ENCODE measurements at regions not wholly inside any gene's neighbourhood (a gene's known extent, or its start where the extent isn't known, plus 50 kb on each side); places are given as distances from the start of the nearest gene placed in this dataset.

GRCh38 chr6:19261642-19262041 is 575.5 kb upstream of the ID4 start:
- H4K20me1 ChIP-seq (replicated peaks in 1 of 2; ENCODE audit: control insufficient read depth in 1 of 2, insufficient read depth in 2 of 2, low read length in 2 of 2): no peaks in the 10 kb centered on the region
- no peaks in the 10 kb centered on the region for H3K79me1 ChIP-seq (ENCODE audit: low read depth, low read length)
- H2BK12ac ChIP-seq (ENCODE audit: low read depth, low read length): no peak overlapping the region
- H3K4me1 ChIP-seq (replicated peaks in 1 of 4; ENCODE audit: control insufficient read depth in 3 of 4, insufficient read depth in 4 of 4, low read length in 3 of 4): no peaks in the 10 kb centered on the region
- H4K91ac ChIP-seq (replicated peaks; ENCODE audit: insufficient read length, low read length): no peak overlapping the region
- H4K5ac ChIP-seq (ENCODE audit: insufficient read length, low read depth, low read length): no peak overlapping the region
- no peaks in the 10 kb centered on the region for H3K36me3 ChIP-seq (ENCODE audit: control insufficient read depth in 2 of 4, insufficient read depth in 4 of 4, low read length in 3 of 4)
- no peak overlapping the region for H2BK15ac ChIP-seq (ENCODE audit: low read length)
- no peak overlapping the region for H3K4me2 ChIP-seq (ENCODE audit: insufficient read depth in 1 of 2, low read depth in 2 of 2, low read length in 2 of 2)
- no peak overlapping the region for H3K4me3 ChIP-seq (ENCODE audit: extremely low read depth in 1 of 4, insufficient read depth in 2 of 4, low read depth in 3 of 4, low read length in 4 of 4)
- no peaks in the 10 kb centered on the region for H3K9me3 ChIP-seq (ENCODE audit: insufficient read depth in 2 of 2, low read depth in 1 of 2, low read length in 1 of 2)
- H2BK20ac ChIP-seq (ENCODE audit: low read length): no peak overlapping the region
- no peak overlapping the region for H3K23ac ChIP-seq (ENCODE audit: insufficient read length)
- no peaks in the 10 kb centered on the region for H3K79me2 ChIP-seq (ENCODE audit: control insufficient read depth in 1 of 2, insufficient read depth in 2 of 2, low read length in 2 of 2)
- H4K8ac ChIP-seq (ENCODE audit: extremely low read depth, insufficient read depth, low read length): no peak overlapping the region
- no peak overlapping the region for H3K9ac ChIP-seq (replicated peaks in 1 of 4; ENCODE audit: extremely low read depth in 1 of 4, low read depth in 3 of 4, low read length in 3 of 4)
- no peak for FAIRE-seq
- H3K27ac ChIP-seq (ENCODE audit: low read depth, low read length): no peak overlapping the region
- no peak overlapping the region for H2AFZ ChIP-seq (ENCODE audit: low read length)
- H3K56ac ChIP-seq (replicated peaks; ENCODE audit: insufficient read length, low read depth, low read length): no peak overlapping the region
- H3K27me3 ChIP-seq (replicated peaks in 1 of 4; ENCODE audit: control insufficient read depth in 3 of 4, extremely low read depth in 1 of 4, insufficient read depth in 3 of 4, low read length in 3 of 4): peaks cover 0 to 1% (median 0%) of the 10 kb centered on the region in 4 experiments; a peak in 1 of 7 replicates
- 86% methylated on average over 1 of the region's 1 CpG; no CpG with 5 or more reads in 1 of the 2 experiments for WGBS, 2 experiments (ENCODE audit: extremely low coverage in 1 of 2, insufficient coverage in 1 of 2, insufficient read length in 1 of 2, insufficient replicate concordance in 2 of 2, low coverage in 1 of 2, low lambda C conversion rate in 2 of 2, missing lambda C conversion rate in 1 of 2)
- H3K23me2 ChIP-seq (ENCODE audit: low read depth, low read length): no peaks in the 10 kb centered on the region
- DNase-seq (ENCODE audit: low read depth in 1 of 2, low spot score in 2 of 2): no peak
- H2AK5ac ChIP-seq (ENCODE audit: low read depth, low read length): no peak overlapping the region
- no peak overlapping the region for H3K4ac ChIP-seq (replicated peaks; ENCODE audit: insufficient read length, low read depth, low read length)
- H3K18ac ChIP-seq (ENCODE audit: extremely low read depth, low read length): no peak overlapping the region
- ChIA-PET POLR2A (ENCODE audit: partially characterized antibody) (no interaction called here), CTCF (ENCODE audit: partially characterized antibody) (no interaction called here)
- no peak overlapping the region for H3K14ac ChIP-seq (ENCODE audit: insufficient read length)
- H2BK5ac ChIP-seq (ENCODE audit: low read depth, low read length): no peak overlapping the region
- no peak overlapping the region for H2BK120ac ChIP-seq (replicated peaks; ENCODE audit: low read depth, low read length)
- no peak for TF ChIP-seq CHD1 (IDR thresholded peaks at IDR 0.05; ENCODE audit: low read depth, low read length)
- TF ChIP-seq TCF12 (IDR thresholded peaks at IDR 0.05; ENCODE audit: low read depth, low read length): no peak
- TF ChIP-seq KDM4A (IDR thresholded peaks at IDR 0.05; ENCODE audit: low read depth, low read length, severe bottlenecking): no peak
- no peak for TF ChIP-seq RAD21 (IDR thresholded peaks at IDR 0.05 in 1 of 2, conservative IDR thresholded peaks at IDR 0.05 in 1 of 2; ENCODE audit: low read depth in 2 of 2, low read length in 2 of 2)
- TF ChIP-seq CBX5 (IDR thresholded peaks at IDR 0.05; ENCODE audit: low read depth, low read length): no peak
- TF ChIP-seq POU5F1 (IDR thresholded peaks at IDR 0.05; ENCODE audit: low read depth, low read length): no peak
- no peak for TF ChIP-seq SIRT6 (IDR thresholded peaks at IDR 0.05; ENCODE audit: low read length)
- no peak for TF ChIP-seq CREB1 (IDR thresholded peaks at IDR 0.05)
- no peak for TF ChIP-seq EP300 (IDR thresholded peaks at IDR 0.05; ENCODE audit: borderline replicate concordance in 1 of 2, low read depth in 2 of 2, low read length in 2 of 2)
- TF ChIP-seq SIN3A (conservative IDR thresholded peaks at IDR 0.05 in 1 of 2, IDR thresholded peaks at IDR 0.05 in 1 of 2; ENCODE audit: low read depth in 1 of 2, low read length in 2 of 2): no peak
- no peak for TF ChIP-seq CTCF (IDR thresholded peaks at IDR 0.05; ENCODE audit: control extremely low read depth in 1 of 3, insufficient read depth in 1 of 3, low read depth in 1 of 3, low read length in 3 of 3)
- TF ChIP-seq EZH2 (IDR thresholded peaks at IDR 0.05; ENCODE audit: low read depth, low read length, severe bottlenecking): no peak

Data from H1 (cell line).